Gastroesophageal sphincter (tissue), 4 donors: ENCODE measurements at regions not wholly inside any gene's neighbourhood (a gene's known extent, or its start where the extent isn't known, plus 50 kb on each side); places are given as distances from the start of the nearest gene placed in this dataset.

ENCODE experiments used
- ATAC-seq: fragments of 150-250 bp; one replicate; pipeline ENCODE4 v1.9.1; 2016; ENCODE audit warnings: mild to moderate bottlenecking, moderate library complexity
- H3K27ac ChIP-seq, 4 donors: fragments of 200-600 bp; sonication (generic) in 3 of 4; 1 replicate in 3 of 4; 2 replicates in 1 of 4; pipeline ENCODE4 v1.5.1; 2016 to 2019
- H3K27me3 ChIP-seq: fragments of 200-600 bp; sonication (generic); one replicate; pipeline ENCODE4 v1.5.1; 2019
- H3K36me3 ChIP-seq, 2 donors: fragments of 200-600 bp; sonication (generic); one replicate each; pipeline ENCODE4 v1.5.1; 2019; ENCODE audit warnings: control low read depth in 1 of 2
- H3K4me1 ChIP-seq, 3 donors: fragments of 200-600 bp; sonication (generic); 1 replicate in 2 of 3; 2 replicates in 1 of 3; pipeline ENCODE4 v1.5.1; 2016 to 2019; ENCODE audit warnings: control low read depth in 2 of 3
- H3K4me3 ChIP-seq, 2 donors: fragments of 200-600 bp; sonication (generic); one replicate each; pipeline ENCODE4 v1.5.1; 2019; ENCODE audit warnings: mild to moderate bottlenecking in 1 of 2, moderate library complexity in 1 of 2
- H3K9me3 ChIP-seq, 3 donors: fragments of 200-600 bp; sonication (generic); one replicate each; pipeline ENCODE4 v1.5.1; 2017 to 2019; ENCODE audit warnings: control low read depth in 2 of 3
- CTCF ChIP-seq, 4 experiments: fragments of 200-600 bp in 2 of 4; fragments of 450-650 bp in 2 of 4; sonication (generic) in 1 of 4; IDR thresholded peaks; one replicate each; pipeline ENCODE4 v1.5.1; 2017 to 2019; ENCODE audit warnings: antibody characterized with exemption in 4 of 4, mild to moderate bottlenecking in 2 of 4, moderate library complexity in 2 of 4
- EP300 ChIP-seq: sonication (generic); formaldehyde crosslinking; IDR thresholded peaks from one replicate; pipeline ENCODE4 v1.6.1; 2017; ENCODE audit warnings: antibody characterized with exemption, mild to moderate bottlenecking
- POLR2A ChIP-seq, 2 donors: fragments of 450-650 bp; IDR thresholded peaks; one replicate each; pipeline ENCODE4 v1.6.1; 2017; ENCODE audit warnings: antibody characterized with exemption in 2 of 2, mild to moderate bottlenecking in 2 of 2, moderate library complexity in 1 of 2
- POLR2AphosphoS5 ChIP-seq: sonication (generic); formaldehyde crosslinking; IDR thresholded peaks from one replicate; pipeline ENCODE4 v1.6.1; 2017; ENCODE audit warnings: antibody characterized with exemption
- WGBS, 2 donors: methylation state at CpG; one replicate each; pipeline ENCODE4 v1.1.5; 2018; ENCODE audit warnings: low coverage in 1 of 2; 5-methylcytosine and 5-hydroxymethylcytosine counted together

- 80 to 83% methylated on average over 1 to 3 of the region's 3 CpGs for whole genome bisulfite sequencing, 2 donors
- Histone ChIP-seq H3K9me3 (no peaks in the 10 kb centered on the region), H3K4me3 (no peak overlapping the region), H3K36me3 (no peaks in the 10 kb centered on the region), H3K27ac (no peak overlapping the region), H3K4me1 (no peaks in the 10 kb centered on the region), H3K27me3 (no peaks in the 10 kb centered on the region)
- TF ChIP-seq POLR2AphosphoS5 (no peak), CTCF (IDR thresholded peaks at IDR 0.05) (no peak), EP300 (no peak), POLR2A (IDR thresholded peaks at IDR 0.05) (no peak)
- no peak for ATAC-seq
These were observed 352.5 kb downstream of the CD83 start for GRCh38 chr6:14470101-14470500.

- no peaks in the 10 kb centered on the region for H3K36me3 ChIP-seq
- H3K27me3 ChIP-seq = no peaks in the 10 kb centered on the region
- H3K9me3 ChIP-seq = no peaks in the 10 kb centered on the region
- ATAC-seq = no peak
- no peak overlapping the region for H3K4me3 ChIP-seq
- TF ChIP-seq CTCF (IDR thresholded peaks at IDR 0.05) (no peak), POLR2A (IDR thresholded peaks at IDR 0.05) (no peak), POLR2AphosphoS5 (no peak), EP300 (no peak)
- no peaks in the 10 kb centered on the region for H3K4me1 ChIP-seq
- H3K27ac ChIP-seq = no peak overlapping the region
- 79 to 85% methylated on average over 3 of the region's 3 CpGs for WGBS, 2 donors
These were observed 353.1 kb downstream of the CD83 start for GRCh38 chr6:14470671-14471070.

- no peak for TF ChIP-seq POLR2A (IDR thresholded peaks at IDR 0.05)
- TF ChIP-seq EP300 = no peak
- no peak for TF ChIP-seq POLR2AphosphoS5
- TF ChIP-seq CTCF (IDR thresholded peaks at IDR 0.05) = no peak
- WGBS, 2 donors = 88% methylated on average over 2 to 3 of the region's 3 CpGs
- no peak overlapping the region for H3K4me3 ChIP-seq
These were observed 354.8 kb downstream of the CD83 start for GRCh38 chr6:14472255-14472985.

GRCh38 chr6:14472986-14473337 is 355.4 kb downstream of the CD83 start:
- H3K4me3 ChIP-seq = no peak overlapping the region
- TF ChIP-seq CTCF (IDR thresholded peaks at IDR 0.05) = no peak
- TF ChIP-seq POLR2A (IDR thresholded peaks at IDR 0.05) = no peak
- TF ChIP-seq EP300 = no peak
- no peak for TF ChIP-seq POLR2AphosphoS5
- no peak for ATAC-seq
- WGBS, 2 donors = 80 to 95% methylated on average over 4 to 9 of the region's 9 CpGs
- H3K9me3 ChIP-seq = no peaks in the 10 kb centered on the region
- H3K4me1 ChIP-seq = peaks cover 10 to 22% (median 13%) of the 10 kb centered on the region in 3 donors
- H3K27me3 ChIP-seq = no peaks in the 10 kb centered on the region
- H3K36me3 ChIP-seq = no peaks in the 10 kb centered on the region
- no peak overlapping the region for H3K27ac ChIP-seq

More at GRCh38 chr6:14472255-14472985, 354.8 kb downstream of the CD83 start:
- Histone ChIP-seq H3K4me1 (peaks cover 4 to 17% (median 7%) of the 10 kb centered on the region in 3 donors), H3K27ac (no peak overlapping the region), H3K9me3 (no peaks in the 10 kb centered on the region), H3K27me3 (no peaks in the 10 kb centered on the region), H3K36me3 (no peaks in the 10 kb centered on the region)
- no peak for ATAC-seq

GRCh38 chr6:14474816-14475215 is 357.2 kb downstream of the CD83 start:
- TF ChIP-seq POLR2A (IDR thresholded peaks at IDR 0.05) (no peak), EP300 (no peak), POLR2AphosphoS5 (no peak), CTCF (IDR thresholded peaks at IDR 0.05) (no peak)
- no peaks in the 10 kb centered on the region for H3K36me3 ChIP-seq
- no peaks in the 10 kb centered on the region for H3K9me3 ChIP-seq
- H3K27ac ChIP-seq = no peak overlapping the region
- no peak for ATAC-seq
- no peaks in the 10 kb centered on the region for H3K27me3 ChIP-seq
- no peak overlapping the region for H3K4me3 ChIP-seq
- 83% methylated on average over 2 of the region's 2 CpGs; no CpG with 5 or more reads in 1 of the 2 donors for WGBS, 2 donors
- peaks cover 10 to 33% (median 19%) of the 10 kb centered on the region in 3 donors for H3K4me1 ChIP-seq
